CD4-positive, alpha-beta T cell (primary cell): ENCODE measurements at regions not wholly inside any gene's neighbourhood (a gene's known extent, or its start where the extent isn't known, plus 50 kb on each side); places are given as distances from the start of the nearest gene placed in this dataset.

Experiments used
- ATAC-seq: fragments of 200-7000 bp; cut with Tn5 transposase; one replicate; pipeline ENCODE4 v1.10.0; 2022; ENCODE audit warnings: mild to moderate bottlenecking; ENCODE audit not compliant: poor library complexity
- CTCF ChIA-PET: fragments of 350-600 bp; sonication (Branson Sonifier 250); formaldehyde crosslinking; loops from one replicate; lab custom pipeline; 2021; ENCODE audit warnings: antibody characterized with exemption, inconsistent platforms; lab: Charles Lee
- POLR2A ChIA-PET: fragments of 350-600 bp; sonication (Branson Sonifier 250); formaldehyde crosslinking; loops from one replicate; lab custom pipeline; 2021; ENCODE audit warnings: antibody characterized with exemption, inconsistent platforms; lab: Charles Lee
- DNase-seq, 14 experiments: peaks; one replicate each; pipeline ENCODE4 v3.0.0-alpha.2; 2013 to 2020; ENCODE audit warnings: mixed read lengths in 2 of 14
- H3K27ac ChIP-seq, 2 donors: one replicate each; pipeline versions ENCODE4 v1.5.1 to v1.7.0; 2013; ENCODE audit warnings: low read length in 2 of 2, low read depth in 1 of 2, mild to moderate bottlenecking in 1 of 2
- H3K27me3 ChIP-seq, 2 experiments: 1 replicate in 1 of 2; 2 replicates in 1 of 2; pipeline versions ENCODE4 v1.6.1 to v1.7.0; 2013; ENCODE audit warnings: low read length in 2 of 2, control low read depth in 1 of 2, mild to moderate bottlenecking in 1 of 2, moderate library complexity in 1 of 2; ENCODE audit not compliant: insufficient read depth in 2 of 2, control insufficient read depth in 1 of 2
- H3K36me3 ChIP-seq: one replicate; pipeline ENCODE4 v1.6.1; 2013; ENCODE audit warnings: low read length, control low read depth; ENCODE audit not compliant: insufficient read depth
- H3K4me1 ChIP-seq: one replicate; pipeline ENCODE4 v1.6.1; 2013; ENCODE audit warnings: low read length, control low read depth; ENCODE audit not compliant: insufficient read depth
- H3K4me3 ChIP-seq: one replicate; pipeline ENCODE4 v1.5.1; 2013; ENCODE audit warnings: mild to moderate bottlenecking, low read length, moderate library complexity
- H3K9me3 ChIP-seq, 2 experiments: 1 replicate in 1 of 2; 2 replicates in 1 of 2; pipeline versions ENCODE4 v1.6.1 to v1.7.0; 2013; ENCODE audit warnings: low read length in 2 of 2, mild to moderate bottlenecking in 2 of 2, control low read depth in 1 of 2, moderate library complexity in 1 of 2; ENCODE audit not compliant: control insufficient read depth in 1 of 2, insufficient read depth in 1 of 2
- H3K27ac Mint-ChIP-seq: one replicate; pipeline ENCODE4 v1.8.0; 2020; ENCODE audit warnings: mixed read lengths
- H3K27me3 Mint-ChIP-seq: one replicate; pipeline ENCODE4 v1.8.0; 2021; ENCODE audit warnings: mixed read lengths
- H3K36me3 Mint-ChIP-seq: one replicate; pipeline ENCODE4 v1.8.0; 2021; ENCODE audit warnings: low read depth, mixed read lengths
- H3K4me1 Mint-ChIP-seq: one replicate; pipeline ENCODE4 v1.8.0; 2021; ENCODE audit warnings: low read depth, mixed read lengths
- H3K4me3 Mint-ChIP-seq: one replicate; pipeline ENCODE4 v1.8.0; 2020; ENCODE audit warnings: mild to moderate bottlenecking, mixed read lengths
- H3K9me3 Mint-ChIP-seq: one replicate; pipeline ENCODE4 v1.8.0; 2020; ENCODE audit warnings: mixed read lengths
- CTCF ChIP-seq: fragments of 200-600 bp; IDR thresholded peaks from one replicate; pipeline ENCODE4 v1.8.0; 2022; ENCODE audit warnings: antibody characterized with exemption, mild to moderate bottlenecking
- intact Hi-C, 2 experiments: fragments of 100-400 bp; cut with DNase I in 1 of 2; cut with micrococcal nuclease in 1 of 2; formaldehyde crosslinking; loops; one replicate each; pipeline versions ENCODE4 v1.15.1 to v1.9.0; 2023 to 2025; cut with DNase I, micrococcal nuclease

GRCh38 chr11:96567176-96567575, 177.4 kb downstream of the JRKL start:
- Histone ChIP-seq H3K9me3 (no peaks in the 10 kb centered on the region), H3K27ac (no peak overlapping the region), H3K27me3 (no peaks in the 10 kb centered on the region), H3K36me3 (no peaks in the 10 kb centered on the region), H3K4me3 (no peak overlapping the region), H3K4me1 (no peaks in the 10 kb centered on the region)
- ATAC-seq (peak; percentile 52), DNase-seq (peak in 1 of 14 experiments; percentile 60)
- H3K36me3 Mint-ChIP-seq, result no peaks in the 10 kb centered on the region
- no peaks in the 10 kb centered on the region for H3K4me1 Mint-ChIP-seq
- no peak overlapping the region for H3K4me3 Mint-ChIP-seq
- TF ChIP-seq CTCF, result no peak
- ChIA-PET CTCF (no interaction called here), POLR2A (no interaction called here)
- H3K27me3 Mint-ChIP-seq, result no peaks in the 10 kb centered on the region
- intact Hi-C loops, result no loop called here
- no peak overlapping the region for H3K27ac Mint-ChIP-seq
- H3K9me3 Mint-ChIP-seq, result peaks cover 2% of the 10 kb centered on the region

- H3K27ac Mint-ChIP-seq, result no peak overlapping the region
- no peaks in the 10 kb centered on the region for H3K9me3 ChIP-seq
- ATAC-seq, result no peak
- H3K27me3 ChIP-seq, result no peaks in the 10 kb centered on the region
- no peaks in the 10 kb centered on the region for H3K4me1 Mint-ChIP-seq
- no peak for TF ChIP-seq CTCF
- no peaks in the 10 kb centered on the region for H3K36me3 ChIP-seq
- no peaks in the 10 kb centered on the region for H3K4me1 ChIP-seq
- no peak overlapping the region for H3K4me3 Mint-ChIP-seq
- H3K27me3 Mint-ChIP-seq, result no peaks in the 10 kb centered on the region
- H3K36me3 Mint-ChIP-seq, result no peaks in the 10 kb centered on the region
- no peak overlapping the region for H3K27ac ChIP-seq
- H3K9me3 Mint-ChIP-seq, result peaks cover 2% of the 10 kb centered on the region
- ChIA-PET CTCF (no interaction called here), POLR2A (no interaction called here)
- H3K4me3 ChIP-seq, result no peak overlapping the region
- DNase-seq, result no peak
- intact Hi-C loops, result no loop called here
Observed at GRCh38 chr11:96567667-96568066, 177.9 kb downstream of the JRKL start.

- H3K9me3 Mint-ChIP-seq, result no peaks in the 10 kb centered on the region
Observed at GRCh38 chr11:96576383-96576782, 186.6 kb downstream of the JRKL start.

More at GRCh38 chr11:96576383-96576782, 186.6 kb downstream of the JRKL start:
- Histone ChIP-seq H3K4me3 (no peak overlapping the region), H3K9me3 (no peaks in the 10 kb centered on the region), H3K4me1 (no peaks in the 10 kb centered on the region), H3K36me3 (no peaks in the 10 kb centered on the region), H3K27ac (no peak overlapping the region), H3K27me3 (no peaks in the 10 kb centered on the region)
- ATAC-seq, result no peak
- Mint-ChIP-seq H3K4me3 (no peak overlapping the region), H3K4me1 (no peaks in the 10 kb centered on the region), H3K27ac (no peak overlapping the region), H3K27me3 (peaks cover 9% of the 10 kb centered on the region), H3K36me3 (no peaks in the 10 kb centered on the region)
- no peak for DNase-seq
- intact Hi-C loops, result no loop called here
- no peak for TF ChIP-seq CTCF
- POLR2A ChIA-PET, result no interaction called here
- CTCF ChIA-PET, result no interaction called here
